ENCODE measurements at regions not wholly inside any gene's neighbourhood (a gene's known extent, or its start where the extent isn't known, plus 50 kb on each side); places are given as distances from the start of the nearest gene placed in this dataset.

DNA sequence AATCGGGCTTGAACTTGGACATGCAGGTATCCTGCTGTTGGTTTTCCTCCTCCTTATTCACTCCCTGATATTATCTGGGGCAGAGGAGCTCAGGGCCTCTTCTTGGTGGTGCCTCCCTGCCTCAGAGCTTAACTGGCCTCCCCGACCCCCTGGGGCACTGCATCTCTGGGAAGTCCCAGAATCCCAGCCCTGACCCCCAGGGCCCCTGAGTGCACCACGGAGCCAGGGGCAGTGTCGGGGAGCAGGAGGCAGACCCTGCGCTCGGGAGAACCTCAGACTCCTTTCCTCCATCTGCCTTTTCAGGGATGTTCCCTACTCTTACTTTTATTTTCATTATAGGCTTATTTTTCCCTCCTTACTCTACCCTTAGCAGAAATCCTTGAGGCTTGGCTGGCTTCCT, 537.0 kb downstream of the BRD1 start:
- CTCF ChIA-PET: no interaction called here
- dilution Hi-C loops (cut with HindIII; ENCODE audit: low sequenced_read_pairs, unreplicated experiment): no loop called here

More for the DNA sequence above, 537.0 kb downstream of the BRD1 start:
- Histone ChIP-seq H4K8ac (ENCODE audit: low read depth in 2 of 2, low read length in 2 of 2) (no peak overlapping the region), H2BK120ac (ENCODE audit: low read depth, low read length) (no peak overlapping the region), H3K56ac (ENCODE audit: extremely low read depth, insufficient read depth, low read length) (no peak overlapping the region), H3K4ac (ENCODE audit: low read depth, low read length) (no peak overlapping the region), H4K20me1 (ENCODE audit: insufficient read depth, low read length) (no peaks in the 10 kb centered on the region), H3K36me3 (ENCODE audit: control insufficient read depth, insufficient read depth, low read length) (no peaks in the 10 kb centered on the region), H3K23ac (ENCODE audit: low read depth, low read length) (no peak overlapping the region), H3K4me3 (ENCODE audit: insufficient read depth, low read depth, low read length) (no peak overlapping the region), H3K27me3 (ENCODE audit: control insufficient read depth, insufficient read depth, low read length) (no peaks in the 10 kb centered on the region), H3K9me3 (ENCODE audit: control insufficient read depth, insufficient read depth, low read length) (peaks cover 61% of the 10 kb centered on the region), H2AK5ac (ENCODE audit: low read depth, low read length) (no peak overlapping the region), H3K27ac (ENCODE audit: insufficient read depth, low read length) (no peak overlapping the region), H3K9ac (ENCODE audit: low read depth, low read length) (no peak overlapping the region), H3K9me1 (ENCODE audit: insufficient read depth, low read length) (no peaks in the 10 kb centered on the region), H3K4me1 (ENCODE audit: control insufficient read depth, insufficient read depth, low read length) (no peaks in the 10 kb centered on the region), H2AK9ac (replicated peaks; ENCODE audit: low read depth, low read length, poor library complexity) (no peak overlapping the region), H2AFZ (replicated peaks; ENCODE audit: low read length, poor library complexity) (no peak overlapping the region), H3K14ac (replicated peaks; ENCODE audit: low read depth, low read length) (no peak overlapping the region), H4K5ac (ENCODE audit: low read depth, low read length) (no peak overlapping the region), H4K91ac (ENCODE audit: insufficient read depth, low read depth, low read length) (no peak overlapping the region), H2BK5ac (ENCODE audit: low read depth, low read length, poor library complexity, severe bottlenecking) (no peak overlapping the region), H3K79me1 (ENCODE audit: low read depth in 1 of 2, low read length in 2 of 2) (no peaks in the 10 kb centered on the region), H2BK15ac (ENCODE audit: low read depth, low read length) (no peak overlapping the region), H3K18ac (ENCODE audit: low read depth, low read length) (no peak overlapping the region), H2BK20ac (ENCODE audit: low read depth, low read length) (no peak overlapping the region), H3K4me2 (ENCODE audit: low read depth, low read length) (no peak overlapping the region)
- no peak for DNase-seq
- in situ Hi-C loops (cut with MboI; ENCODE audit: low sequenced_read_pairs) (no loop called here), intact Hi-C loops (cut with micrococcal nuclease) (no loop called here)
- WGBS, 2 experiments (ENCODE audit: extremely low coverage in 2 of 2, insufficient read length in 1 of 2): 17% methylated on average over 1 of the region's 6 CpGs; no CpG with 5 or more reads in 1 of the 2 experiments
- TF ChIP-seq RCOR1 (IDR thresholded peaks at IDR 0.05; ENCODE audit: insufficient replicate concordance, low read length) (no peak), CTCF (conservative IDR thresholded peaks at IDR 0.05; ENCODE audit: low read depth, low read length) (no peak), POLR2A (IDR thresholded peaks at IDR 0.05; ENCODE audit: low read depth, low read length) (no peak), MAFK (IDR thresholded peaks at IDR 0.05; ENCODE audit: low read depth, low read length) (no peak), MAZ (IDR thresholded peaks at IDR 0.05; ENCODE audit: borderline replicate concordance, low read depth, low read length) (no peak), RAD21 (IDR thresholded peaks at IDR 0.05; ENCODE audit: low read length) (no peak), MXI1 (IDR thresholded peaks at IDR 0.05; ENCODE audit: borderline replicate concordance, low read depth, low read length) (no peak), NFE2L2 (IDR thresholded peaks at IDR 0.05; ENCODE audit: low read depth, low read length) (no peak), FOS (IDR thresholded peaks at IDR 0.05; ENCODE audit: low read depth, low read length) (no peak), RFX5 (IDR thresholded peaks at IDR 0.05; ENCODE audit: low read depth, low read length) (no peak), USF2 (IDR thresholded peaks at IDR 0.05; ENCODE audit: low read depth, low read length) (no peak), CEBPB (IDR thresholded peaks at IDR 0.05; ENCODE audit: low read depth, low read length) (no peak), SMC3 (IDR thresholded peaks at IDR 0.05; ENCODE audit: low read depth, low read length) (no peak), CHD1 (IDR thresholded peaks at IDR 0.05; ENCODE audit: low read depth, low read length) (no peak)
- TF ChIP-seq, protein P1, sequence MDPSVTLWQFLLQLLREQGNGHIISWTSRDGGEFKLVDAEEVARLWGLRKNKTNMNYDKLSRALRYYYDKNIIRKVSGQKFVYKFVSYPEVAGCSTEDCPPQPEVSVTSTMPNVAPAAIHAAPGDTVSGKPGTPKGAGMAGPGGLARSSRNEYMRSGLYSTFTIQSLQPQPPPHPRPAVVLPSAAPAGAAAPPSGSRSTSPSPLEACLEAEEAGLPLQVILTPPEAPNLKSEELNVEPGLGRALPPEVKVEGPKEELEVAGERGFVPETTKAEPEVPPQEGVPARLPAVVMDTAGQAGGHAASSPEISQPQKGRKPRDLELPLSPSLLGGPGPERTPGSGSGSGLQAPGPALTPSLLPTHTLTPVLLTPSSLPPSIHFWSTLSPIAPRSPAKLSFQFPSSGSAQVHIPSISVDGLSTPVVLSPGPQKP (IDR thresholded peaks at IDR 0.05; ENCODE audit: borderline replicate concordance, low read depth, low read length): no peak
- BruUV-seq (replicated peaks): no TSS peak
- POLR2A ChIA-PET (ENCODE audit: unreplicated experiment): no interaction called here
- no peak for ATAC-seq (ENCODE audit: low read depth)

Data from IMR-90 (cell line).